ENCODE measurements at regions not wholly inside any gene's neighbourhood (a gene's known extent, or its start where the extent isn't known, plus 50 kb on each side); places are given as distances from the start of the nearest gene placed in this dataset.

GRCh38 chr2:18376936-18377335, 183.5 kb downstream of the RDH14 start:
- Histone ChIP-seq H3K27me3 (ENCODE audit: low read depth, low read length) (no peaks in the 10 kb centered on the region), H3K36me3 (ENCODE audit: control insufficient read depth in 1 of 2, insufficient read depth in 2 of 2, low read length in 2 of 2) (no peaks in the 10 kb centered on the region), H3K9me3 (ENCODE audit: control insufficient read depth in 1 of 2, low read length in 2 of 2) (no peaks in the 10 kb centered on the region), H3K4me1 (ENCODE audit: control insufficient read depth in 1 of 2, insufficient read depth in 2 of 2, low read length in 2 of 2) (no peaks in the 10 kb centered on the region), H3K4me3 (ENCODE audit: low read depth in 1 of 2, low read length in 2 of 2) (no peak overlapping the region), H3K27ac (ENCODE audit: low read length) (no peak overlapping the region)

- Histone ChIP-seq H3K9me3 (ENCODE audit: control insufficient read depth in 1 of 2, low read length in 2 of 2) (no peaks in the 10 kb centered on the region), H3K27ac (ENCODE audit: low read length) (no peak overlapping the region), H3K36me3 (ENCODE audit: control insufficient read depth in 1 of 2, insufficient read depth in 2 of 2, low read length in 2 of 2) (no peaks in the 10 kb centered on the region), H3K4me3 (ENCODE audit: low read depth in 1 of 2, low read length in 2 of 2) (no peak overlapping the region), H3K4me1 (ENCODE audit: control insufficient read depth in 1 of 2, insufficient read depth in 2 of 2, low read length in 2 of 2) (no peaks in the 10 kb centered on the region), H3K27me3 (ENCODE audit: low read depth, low read length) (no peaks in the 10 kb centered on the region)
Observed at GRCh38 chr2:18373664-18374063, 186.8 kb downstream of the RDH14 start.

- Histone ChIP-seq H3K36me3 (ENCODE audit: control insufficient read depth in 1 of 2, insufficient read depth in 2 of 2, low read length in 2 of 2) (no peaks in the 10 kb centered on the region), H3K4me3 (ENCODE audit: low read depth in 1 of 2, low read length in 2 of 2) (no peak overlapping the region), H3K9me3 (ENCODE audit: control insufficient read depth in 1 of 2, low read length in 2 of 2) (no peaks in the 10 kb centered on the region), H3K27me3 (ENCODE audit: low read depth, low read length) (no peaks in the 10 kb centered on the region), H3K4me1 (ENCODE audit: control insufficient read depth in 1 of 2, insufficient read depth in 2 of 2, low read length in 2 of 2) (no peaks in the 10 kb centered on the region), H3K27ac (ENCODE audit: low read length) (no peak overlapping the region)
Observed at GRCh38 chr2:18373081-18373480, 187.4 kb downstream of the RDH14 start.

- Histone ChIP-seq H3K27me3 (ENCODE audit: low read depth, low read length) (no peaks in the 10 kb centered on the region), H3K4me3 (ENCODE audit: low read depth in 1 of 2, low read length in 2 of 2) (no peak overlapping the region), H3K9me3 (ENCODE audit: control insufficient read depth in 1 of 2, low read length in 2 of 2) (no peaks in the 10 kb centered on the region), H3K27ac (ENCODE audit: low read length) (no peak overlapping the region), H3K4me1 (ENCODE audit: control insufficient read depth in 1 of 2, insufficient read depth in 2 of 2, low read length in 2 of 2) (no peaks in the 10 kb centered on the region), H3K36me3 (ENCODE audit: control insufficient read depth in 1 of 2, insufficient read depth in 2 of 2, low read length in 2 of 2) (no peaks in the 10 kb centered on the region)
Observed at GRCh38 chr2:18372641-18373040, 187.8 kb downstream of the RDH14 start.

GRCh38 chr2:18369760-18370159, 190.7 kb downstream of the RDH14 start:
- no peaks in the 10 kb centered on the region for H3K27me3 ChIP-seq (ENCODE audit: low read depth, low read length)
- H3K4me1 ChIP-seq (ENCODE audit: control insufficient read depth in 1 of 2, insufficient read depth in 2 of 2, low read length in 2 of 2): no peaks in the 10 kb centered on the region
- no peak overlapping the region for H3K27ac ChIP-seq (ENCODE audit: low read length)
- H3K9me3 ChIP-seq (ENCODE audit: control insufficient read depth in 1 of 2, low read length in 2 of 2): no peaks in the 10 kb centered on the region
- H3K36me3 ChIP-seq (ENCODE audit: control insufficient read depth in 1 of 2, insufficient read depth in 2 of 2, low read length in 2 of 2): no peaks in the 10 kb centered on the region
- no peak overlapping the region for H3K4me3 ChIP-seq (ENCODE audit: low read depth in 1 of 2, low read length in 2 of 2)

GRCh38 chr2:18368008-18368407, 192.4 kb downstream of the RDH14 start:
- H3K27me3 ChIP-seq (ENCODE audit: low read depth, low read length): no peaks in the 10 kb centered on the region
- H3K27ac ChIP-seq (ENCODE audit: low read length): no peak overlapping the region
- no peaks in the 10 kb centered on the region for H3K4me1 ChIP-seq (ENCODE audit: control insufficient read depth in 1 of 2, insufficient read depth in 2 of 2, low read length in 2 of 2)
- no peak overlapping the region for H3K4me3 ChIP-seq (ENCODE audit: low read depth in 1 of 2, low read length in 2 of 2)
- H3K9me3 ChIP-seq (ENCODE audit: control insufficient read depth in 1 of 2, low read length in 2 of 2): no peaks in the 10 kb centered on the region
- no peaks in the 10 kb centered on the region for H3K36me3 ChIP-seq (ENCODE audit: control insufficient read depth in 1 of 2, insufficient read depth in 2 of 2, low read length in 2 of 2)

GRCh38 chr2:18365342-18365741, 195.1 kb downstream of the RDH14 start:
- H3K4me1 ChIP-seq (ENCODE audit: control insufficient read depth in 1 of 2, insufficient read depth in 2 of 2, low read length in 2 of 2): no peaks in the 10 kb centered on the region
- no peak overlapping the region for H3K4me3 ChIP-seq (ENCODE audit: low read depth in 1 of 2, low read length in 2 of 2)
- H3K27ac ChIP-seq (ENCODE audit: low read length): no peak overlapping the region
- H3K9me3 ChIP-seq (ENCODE audit: control insufficient read depth in 1 of 2, low read length in 2 of 2): no peaks in the 10 kb centered on the region
- no peaks in the 10 kb centered on the region for H3K36me3 ChIP-seq (ENCODE audit: control insufficient read depth in 1 of 2, insufficient read depth in 2 of 2, low read length in 2 of 2)
- H3K27me3 ChIP-seq (ENCODE audit: low read depth, low read length): no peaks in the 10 kb centered on the region

GRCh38 chr2:18363348-18363747, 197.1 kb downstream of the RDH14 start:
- Histone ChIP-seq H3K9me3 (ENCODE audit: control insufficient read depth in 1 of 2, low read length in 2 of 2) (no peaks in the 10 kb centered on the region), H3K4me3 (ENCODE audit: low read depth in 1 of 2, low read length in 2 of 2) (no peak overlapping the region), H3K36me3 (ENCODE audit: control insufficient read depth in 1 of 2, insufficient read depth in 2 of 2, low read length in 2 of 2) (no peaks in the 10 kb centered on the region), H3K27me3 (ENCODE audit: low read depth, low read length) (no peaks in the 10 kb centered on the region), H3K4me1 (ENCODE audit: control insufficient read depth in 1 of 2, insufficient read depth in 2 of 2, low read length in 2 of 2) (no peaks in the 10 kb centered on the region), H3K27ac (ENCODE audit: low read length) (no peak overlapping the region)

GRCh38 chr2:18362696-18363095, 197.8 kb downstream of the RDH14 start:
- Histone ChIP-seq H3K27me3 (ENCODE audit: low read depth, low read length) (no peaks in the 10 kb centered on the region), H3K36me3 (ENCODE audit: control insufficient read depth in 1 of 2, insufficient read depth in 2 of 2, low read length in 2 of 2) (no peaks in the 10 kb centered on the region), H3K9me3 (ENCODE audit: control insufficient read depth in 1 of 2, low read length in 2 of 2) (no peaks in the 10 kb centered on the region), H3K27ac (ENCODE audit: low read length) (no peak overlapping the region), H3K4me3 (ENCODE audit: low read depth in 1 of 2, low read length in 2 of 2) (no peak overlapping the region), H3K4me1 (ENCODE audit: control insufficient read depth in 1 of 2, insufficient read depth in 2 of 2, low read length in 2 of 2) (no peaks in the 10 kb centered on the region)

- Histone ChIP-seq H3K9me3 (ENCODE audit: control insufficient read depth in 1 of 2, low read length in 2 of 2) (no peaks in the 10 kb centered on the region), H3K36me3 (ENCODE audit: control insufficient read depth in 1 of 2, insufficient read depth in 2 of 2, low read length in 2 of 2) (no peaks in the 10 kb centered on the region), H3K4me3 (ENCODE audit: low read depth in 1 of 2, low read length in 2 of 2) (no peak overlapping the region), H3K27ac (ENCODE audit: low read length) (no peak overlapping the region), H3K27me3 (ENCODE audit: low read depth, low read length) (no peaks in the 10 kb centered on the region), H3K4me1 (ENCODE audit: control insufficient read depth in 1 of 2, insufficient read depth in 2 of 2, low read length in 2 of 2) (no peaks in the 10 kb centered on the region)
Observed at GRCh38 chr2:18357537-18357936, 202.9 kb downstream of the RDH14 start.

- Histone ChIP-seq H3K27ac (ENCODE audit: low read length) (no peak overlapping the region), H3K27me3 (ENCODE audit: low read depth, low read length) (no peaks in the 10 kb centered on the region), H3K36me3 (ENCODE audit: control insufficient read depth in 1 of 2, insufficient read depth in 2 of 2, low read length in 2 of 2) (no peaks in the 10 kb centered on the region), H3K9me3 (ENCODE audit: control insufficient read depth in 1 of 2, low read length in 2 of 2) (no peaks in the 10 kb centered on the region), H3K4me3 (ENCODE audit: low read depth in 1 of 2, low read length in 2 of 2) (no peak overlapping the region), H3K4me1 (ENCODE audit: control insufficient read depth in 1 of 2, insufficient read depth in 2 of 2, low read length in 2 of 2) (no peaks in the 10 kb centered on the region)
Observed at GRCh38 chr2:18356676-18357075, 203.8 kb downstream of the RDH14 start.

GRCh38 chr2:18349421-18349820, 211.0 kb downstream of the RDH14 start:
- no peaks in the 10 kb centered on the region for H3K36me3 ChIP-seq (ENCODE audit: control insufficient read depth in 1 of 2, insufficient read depth in 2 of 2, low read length in 2 of 2)
- no peaks in the 10 kb centered on the region for H3K27me3 ChIP-seq (ENCODE audit: low read depth, low read length)
- no peaks in the 10 kb centered on the region for H3K4me1 ChIP-seq (ENCODE audit: control insufficient read depth in 1 of 2, insufficient read depth in 2 of 2, low read length in 2 of 2)
- H3K27ac ChIP-seq (ENCODE audit: low read length): no peak overlapping the region
- H3K9me3 ChIP-seq (ENCODE audit: control insufficient read depth in 1 of 2, low read length in 2 of 2): no peaks in the 10 kb centered on the region
- no peak overlapping the region for H3K4me3 ChIP-seq (ENCODE audit: low read depth in 1 of 2, low read length in 2 of 2)

Measured in muscle layer of duodenum (tissue), 2 donors.